WTC11 (cell line): ENCODE measurements at regions not wholly inside any gene's neighbourhood (a gene's known extent, or its start where the extent isn't known, plus 50 kb on each side); places are given as distances from the start of the nearest gene placed in this dataset.

ENCODE experiments used
- ATAC-seq: fragments of 200-7000 bp; cut with Tn5 transposase; 2 replicates; pipeline ENCODE4 v1.10.0; 2021; ENCODE audit warnings: mild to moderate bottlenecking, moderate library complexity
- CTCF ChIA-PET: fragments of 300-600 bp; sonication (Branson Sonifier 250); formaldehyde crosslinking; loops from one replicate; lab custom pipeline; 2021; ENCODE audit warnings: antibody characterized with exemption; lab: Charles Lee
- POLR2A ChIA-PET: fragments of 350-600 bp; sonication (Branson Sonifier 250); formaldehyde crosslinking; loops from one replicate; lab custom pipeline; 2021; ENCODE audit warnings: antibody characterized with exemption; lab: Charles Lee
- DNase-seq: peaks from one replicate; pipeline ENCODE4 v3.0.0; 2021; ENCODE audit warnings: low spot score
- H3K27ac Mint-ChIP-seq: 2 replicates; pipeline ENCODE4 v1.8.0; 2021; ENCODE audit warnings: mixed read lengths
- H3K27me3 Mint-ChIP-seq: 2 replicates; pipeline ENCODE4 v1.8.0; 2021; ENCODE audit warnings: low read depth, mild to moderate bottlenecking, moderate library complexity, mixed read lengths
- H3K36me3 Mint-ChIP-seq: 2 replicates; pipeline ENCODE4 v1.8.0; 2021; ENCODE audit warnings: mixed read lengths
- H3K4me1 Mint-ChIP-seq: 2 replicates; pipeline ENCODE4 v1.8.0; 2022; ENCODE audit warnings: mixed read lengths
- H3K4me3 Mint-ChIP-seq: 2 replicates; pipeline ENCODE4 v1.8.0; 2021; ENCODE audit warnings: mild to moderate bottlenecking, moderate library complexity, mixed read lengths
- H3K9me3 Mint-ChIP-seq: 2 replicates; pipeline ENCODE4 v1.8.0; 2021; ENCODE audit warnings: mixed read lengths
- AR ChIP-seq: fragments of 250-450 bp; sonication (Bioruptor Pico); IDR thresholded peaks from 2 replicates; pipeline ENCODE4 v1.9.0; 2021; ENCODE audit warnings: mild to moderate bottlenecking
- CBFB ChIP-seq: sonication (generic); formaldehyde crosslinking; IDR thresholded peaks from 2 replicates; pipeline ENCODE4 v1.8.1; 2022; ENCODE audit warnings: mild to moderate bottlenecking, low read depth, missing genetic modification reagents
- FOXP1 ChIP-seq: sonication (generic); formaldehyde crosslinking; IDR thresholded peaks from 2 replicates; pipeline ENCODE4 v1.8.0; 2022; ENCODE audit warnings: missing genetic modification reagents, mild to moderate bottlenecking, moderate library complexity, borderline replicate concordance
- FOXP4 ChIP-seq: sonication (generic); formaldehyde crosslinking; IDR thresholded peaks from 2 replicates; pipeline ENCODE4 v1.8.0; 2022; ENCODE audit warnings: mild to moderate bottlenecking, missing genetic modification reagents
- GABPB1 ChIP-seq: sonication (generic); formaldehyde crosslinking; IDR thresholded peaks from 2 replicates; pipeline ENCODE4 v1.8.1; 2023; ENCODE audit warnings: mild to moderate bottlenecking, missing genetic modification reagents
- GRHL2 ChIP-seq: fragments of 250-450 bp; sonication (Bioruptor Pico); IDR thresholded peaks from 2 replicates; pipeline ENCODE4 v1.8.0; 2022; ENCODE audit warnings: mild to moderate bottlenecking, moderate library complexity; ENCODE audit not compliant: insufficient replicate concordance, severe bottlenecking
- IRF2 ChIP-seq: sonication (generic); formaldehyde crosslinking; IDR thresholded peaks from 2 replicates; pipeline ENCODE4 v1.8.0; 2022; ENCODE audit warnings: low read depth, missing genetic modification reagents, borderline replicate concordance
- MXD4 ChIP-seq: fragments of 250-450 bp; sonication (Bioruptor Pico); IDR thresholded peaks from 2 replicates; pipeline ENCODE4 v1.8.0; 2021; ENCODE audit warnings: mild to moderate bottlenecking, moderate library complexity, borderline replicate concordance
- MYBL2 ChIP-seq: sonication (generic); formaldehyde crosslinking; IDR thresholded peaks from 2 replicates; pipeline ENCODE4 v1.8.1; 2023; ENCODE audit warnings: mild to moderate bottlenecking, moderate library complexity, missing genetic modification reagents
- NFE2L1 ChIP-seq: sonication (generic); formaldehyde crosslinking; IDR thresholded peaks from 2 replicates; pipeline ENCODE4 v1.8.1; 2023; ENCODE audit warnings: missing genetic modification reagents
- NR2C2 ChIP-seq: sonication (generic); formaldehyde crosslinking; IDR thresholded peaks from 2 replicates; pipeline ENCODE4 v1.8.0; 2022; ENCODE audit warnings: mild to moderate bottlenecking, missing genetic modification reagents
- NR3C1 ChIP-seq: sonication (generic); formaldehyde crosslinking; conservative IDR thresholded peaks from 2 replicates; pipeline ENCODE4 v1.8.1; 2023; ENCODE audit warnings: low read depth, mild to moderate bottlenecking, missing genetic modification reagents
- RELA ChIP-seq: sonication (generic); formaldehyde crosslinking; IDR thresholded peaks from 2 replicates; pipeline ENCODE4 v1.8.1; 2022; ENCODE audit warnings: missing genetic modification reagents, mild to moderate bottlenecking, borderline replicate concordance
- SMAD4 ChIP-seq: sonication (generic); formaldehyde crosslinking; IDR thresholded peaks from 2 replicates; pipeline ENCODE4 v1.8.0; 2022; ENCODE audit warnings: mild to moderate bottlenecking, missing genetic modification reagents
- SOX15 ChIP-seq: fragments of 250-450 bp; sonication (Bioruptor Pico); IDR thresholded peaks from 2 replicates; pipeline ENCODE4 v1.9.0; 2021; ENCODE audit warnings: mild to moderate bottlenecking
- ZNF219 ChIP-seq: sonication (generic); formaldehyde crosslinking; IDR thresholded peaks from 2 replicates; pipeline ENCODE4 v1.8.0; 2023; ENCODE audit warnings: missing genetic modification reagents, mild to moderate bottlenecking, borderline replicate concordance
- ZNF317 ChIP-seq: sonication (generic); formaldehyde crosslinking; IDR thresholded peaks from 2 replicates; pipeline ENCODE4 v1.8.1; 2023; ENCODE audit warnings: low read depth, mild to moderate bottlenecking, moderate library complexity, missing genetic modification reagents, borderline replicate concordance
- TF ChIP-seq, protein P1 (sequence below): sonication (generic); formaldehyde crosslinking; IDR thresholded peaks from 2 replicates; pipeline ENCODE4 v1.8.1; 2023; ENCODE audit warnings: mild to moderate bottlenecking, missing genetic modification reagents, moderate library complexity
- TF ChIP-seq, protein P2 (sequence below): sonication (generic); formaldehyde crosslinking; IDR thresholded peaks from 2 replicates; pipeline ENCODE4 v1.8.1; 2023; ENCODE audit warnings: mild to moderate bottlenecking, missing genetic modification reagents, borderline replicate concordance

- no peaks in the 10 kb centered on the region for H3K36me3 Mint-ChIP-seq
- POLR2A ChIA-PET: no interaction called here
- no peak overlapping the region for H3K27ac Mint-ChIP-seq
- H3K4me3 Mint-ChIP-seq: no peak overlapping the region
- peaks cover 5% of the 10 kb centered on the region for H3K27me3 Mint-ChIP-seq
- ATAC-seq (no peak), DNase-seq (no peak)
- H3K4me1 Mint-ChIP-seq: peaks cover 22% of the 10 kb centered on the region
- TF ChIP-seq IRF2 (CRISPR knock-in tag) (no peak), NFE2L1 (CRISPR knock-in tag) (no peak), FOXP1 (CRISPR knock-in tag) (no peak), RELA (CRISPR knock-in tag) (no peak), MXD4 (CRISPR knock-in tag) (no peak), FOXP4 (CRISPR knock-in tag) (no peak), ZNF317 (no peak), SOX15 (CRISPR knock-in tag) (no peak), GABPB1 (no peak), AR (CRISPR knock-in tag) (no peak), GRHL2 (CRISPR knock-in tag) (no peak), NR3C1 (CRISPR knock-in tag) (no peak), MYBL2 (CRISPR knock-in tag) (no peak), SMAD4 (CRISPR knock-in tag) (no peak)
- TF ChIP-seq, protein P1, sequence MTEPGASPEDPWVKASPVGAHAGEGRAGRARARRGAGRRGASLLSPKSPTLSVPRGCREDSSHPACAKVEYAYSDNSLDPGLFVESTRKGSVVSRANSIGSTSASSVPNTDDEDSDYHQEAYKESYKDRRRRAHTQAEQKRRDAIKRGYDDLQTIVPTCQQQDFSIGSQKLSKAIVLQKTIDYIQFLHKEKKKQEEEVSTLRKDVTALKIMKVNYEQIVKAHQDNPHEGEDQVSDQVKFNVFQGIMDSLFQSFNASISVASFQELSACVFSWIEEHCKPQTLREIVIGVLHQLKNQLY (CRISPR knock-in tag): no peak
- CTCF ChIA-PET: no interaction called here
- peaks cover 11% of the 10 kb centered on the region for H3K9me3 Mint-ChIP-seq
Observed at GRCh38 chr16:49013727-49014080, 267.9 kb downstream of the CBLN1 start.

DNA sequence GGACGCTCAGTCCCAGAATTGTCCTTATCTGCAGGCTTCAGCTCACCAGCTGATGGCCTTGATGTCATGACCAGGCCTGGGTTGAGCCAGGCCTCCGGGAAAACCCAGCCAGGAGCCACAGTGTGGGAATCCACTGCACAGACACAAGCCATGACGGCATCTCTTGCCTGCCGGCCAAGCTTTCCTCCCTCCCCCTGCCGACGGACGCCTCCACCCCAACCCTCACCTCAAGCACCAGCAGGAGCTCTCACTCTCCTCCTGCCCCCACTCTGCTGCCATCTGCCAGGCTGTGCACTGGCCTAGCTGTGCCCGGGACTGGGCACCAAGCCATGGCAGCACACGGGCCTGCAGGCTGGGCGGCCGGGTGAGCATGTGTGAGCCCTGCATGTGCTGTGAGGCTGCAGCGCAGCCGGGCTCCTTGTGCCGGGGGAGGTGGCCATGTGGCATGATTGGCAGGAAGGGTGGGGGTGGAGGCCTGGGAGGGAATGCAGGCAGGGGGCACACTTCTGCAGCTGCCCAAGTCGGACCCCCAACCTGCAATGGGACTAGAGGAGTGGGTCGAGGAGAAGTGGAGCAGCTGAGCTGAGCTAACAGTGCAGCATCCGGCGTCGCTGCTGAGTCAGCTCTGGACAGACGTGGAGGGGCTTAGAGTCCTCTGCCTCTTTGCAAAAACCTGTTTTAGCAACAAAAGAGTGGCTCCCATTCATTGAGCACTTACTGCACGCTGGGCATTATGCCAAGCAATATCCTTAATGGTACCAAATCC, 268.5 kb downstream of the CBLN1 start:
- Mint-ChIP-seq H3K36me3 (no peaks in the 10 kb centered on the region), H3K4me3 (no peak overlapping the region), H3K27me3 (peaks cover 5% of the 10 kb centered on the region), H3K27ac (no peak overlapping the region), H3K4me1 (peaks cover 22% of the 10 kb centered on the region), H3K9me3 (peaks cover 13% of the 10 kb centered on the region)
- DNase-seq: no peak
- ChIA-PET POLR2A (no interaction called here), CTCF (interaction anchor here (1.1 kb wide), 1 partner anchor 274 kb away, joined by 3 read pairs; no protein-coding TSS in a partner anchor)
- ATAC-seq: no peak
- TF ChIP-seq NFE2L1 (CRISPR knock-in tag) (no peak), CBFB (no peak), IRF2 (CRISPR knock-in tag) (no peak), AR (CRISPR knock-in tag) (no peak), FOXP4 (CRISPR knock-in tag) (no peak), ZNF219 (CRISPR knock-in tag) (no peak), NR2C2 (CRISPR knock-in tag) (no peak)
- TF ChIP-seq, protein P2, sequence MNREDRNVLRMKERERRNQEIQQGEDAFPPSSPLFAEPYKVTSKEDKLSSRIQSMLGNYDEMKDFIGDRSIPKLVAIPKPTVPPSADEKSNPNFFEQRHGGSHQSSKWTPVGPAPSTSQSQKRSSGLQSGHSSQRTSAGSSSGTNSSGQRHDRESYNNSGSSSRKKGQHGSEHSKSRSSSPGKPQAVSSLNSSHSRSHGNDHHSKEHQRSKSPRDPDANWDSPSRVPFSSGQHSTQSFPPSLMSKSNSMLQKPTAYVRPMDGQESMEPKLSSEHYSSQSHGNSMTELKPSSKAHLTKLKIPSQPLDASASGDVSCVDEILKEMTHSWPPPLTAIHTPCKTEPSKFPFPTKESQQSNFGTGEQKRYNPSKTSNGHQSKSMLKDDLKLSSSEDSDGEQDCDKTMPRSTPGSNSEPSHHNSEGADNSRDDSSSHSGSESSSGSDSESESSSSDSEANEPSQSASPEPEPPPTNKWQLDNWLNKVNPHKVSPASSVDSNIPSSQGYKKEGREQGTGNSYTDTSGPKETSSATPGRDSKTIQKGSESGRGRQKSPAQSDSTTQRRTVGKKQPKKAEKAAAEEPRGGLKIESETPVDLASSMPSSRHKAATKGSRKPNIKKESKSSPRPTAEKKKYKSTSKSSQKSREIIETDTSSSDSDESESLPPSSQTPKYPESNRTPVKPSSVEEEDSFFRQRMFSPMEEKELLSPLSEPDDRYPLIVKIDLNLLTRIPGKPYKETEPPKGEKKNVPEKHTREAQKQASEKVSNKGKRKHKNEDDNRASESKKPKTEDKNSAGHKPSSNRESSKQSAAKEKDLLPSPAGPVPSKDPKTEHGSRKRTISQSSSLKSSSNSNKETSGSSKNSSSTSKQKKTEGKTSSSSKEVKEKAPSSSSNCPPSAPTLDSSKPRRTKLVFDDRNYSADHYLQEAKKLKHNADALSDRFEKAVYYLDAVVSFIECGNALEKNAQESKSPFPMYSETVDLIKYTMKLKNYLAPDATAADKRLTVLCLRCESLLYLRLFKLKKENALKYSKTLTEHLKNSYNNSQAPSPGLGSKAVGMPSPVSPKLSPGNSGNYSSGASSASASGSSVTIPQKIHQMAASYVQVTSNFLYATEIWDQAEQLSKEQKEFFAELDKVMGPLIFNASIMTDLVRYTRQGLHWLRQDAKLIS (CRISPR knock-in tag): no peak
